Adrenal gland (tissue), 5 donors: ENCODE measurements at regions not wholly inside any gene's neighbourhood (a gene's known extent, or its start where the extent isn't known, plus 50 kb on each side); places are given as distances from the start of the nearest gene placed in this dataset.

Experiments used
- POLR2A ChIP-seq, 2 donors: fragments of 450-650 bp; IDR thresholded peaks; one replicate each; pipeline ENCODE4 v1.6.1; 2017; ENCODE audit warnings: antibody characterized with exemption in 2 of 2, mild to moderate bottlenecking in 2 of 2, moderate library complexity in 1 of 2
- TF ChIP-seq, protein P1 (sequence below), 6 experiments: fragments of 450-650 bp in 4 of 6; fragments of 200-600 bp in 2 of 6; sonication (generic) in 1 of 6; IDR thresholded peaks; 1 replicate in 5 of 6; 2 replicates in 1 of 6; pipeline versions ENCODE4 v1.5.1 to v1.8.0; 2016 to 2021; ENCODE audit warnings: antibody characterized with exemption in 6 of 6, mild to moderate bottlenecking in 2 of 6, moderate library complexity in 1 of 6
- donor health status: DM: no; HTN: no; CAD: no.

GRCh38 chr20:6942266-6942665 lies 174.8 kb downstream of the BMP2 start:
- TF ChIP-seq, protein P1, sequence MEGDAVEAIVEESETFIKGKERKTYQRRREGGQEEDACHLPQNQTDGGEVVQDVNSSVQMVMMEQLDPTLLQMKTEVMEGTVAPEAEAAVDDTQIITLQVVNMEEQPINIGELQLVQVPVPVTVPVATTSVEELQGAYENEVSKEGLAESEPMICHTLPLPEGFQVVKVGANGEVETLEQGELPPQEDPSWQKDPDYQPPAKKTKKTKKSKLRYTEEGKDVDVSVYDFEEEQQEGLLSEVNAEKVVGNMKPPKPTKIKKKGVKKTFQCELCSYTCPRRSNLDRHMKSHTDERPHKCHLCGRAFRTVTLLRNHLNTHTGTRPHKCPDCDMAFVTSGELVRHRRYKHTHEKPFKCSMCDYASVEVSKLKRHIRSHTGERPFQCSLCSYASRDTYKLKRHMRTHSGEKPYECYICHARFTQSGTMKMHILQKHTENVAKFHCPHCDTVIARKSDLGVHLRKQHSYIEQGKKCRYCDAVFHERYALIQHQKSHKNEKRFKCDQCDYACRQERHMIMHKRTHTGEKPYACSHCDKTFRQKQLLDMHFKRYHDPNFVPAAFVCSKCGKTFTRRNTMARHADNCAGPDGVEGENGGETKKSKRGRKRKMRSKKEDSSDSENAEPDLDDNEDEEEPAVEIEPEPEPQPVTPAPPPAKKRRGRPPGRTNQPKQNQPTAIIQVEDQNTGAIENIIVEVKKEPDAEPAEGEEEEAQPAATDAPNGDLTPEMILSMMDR (IDR thresholded peaks at IDR 0.05): no peak
- no peak for TF ChIP-seq POLR2A (IDR thresholded peaks at IDR 0.05)
